Prostate gland (tissue), 2 donors: ENCODE measurements at regions not wholly inside any gene's neighbourhood (a gene's known extent, or its start where the extent isn't known, plus 50 kb on each side); places are given as distances from the start of the nearest gene placed in this dataset.
"Not testable (repeated sequence)": the region's sequence is repeated elsewhere in the genome, so short reads cannot be mapped to it uniquely, and the experiment has no call there.

Source experiments
- DNase-seq: peaks from one replicate; pipeline ENCODE4 v3.0.0-alpha.2; 2019; ENCODE audit warnings: low spot score
- H3K27ac ChIP-seq, 2 donors: fragments of 200-600 bp; sonication (generic); 2 replicates each; pipeline ENCODE4 v1.5.1; 2017 to 2019
- H3K27me3 ChIP-seq: fragments of 200-600 bp; sonication (generic); replicated peaks from 2 replicates; pipeline ENCODE4 v1.5.1; 2019; ENCODE audit not compliant: insufficient read depth
- H3K36me3 ChIP-seq, 2 donors: fragments of 200-600 bp; sonication (generic); 1 replicate in 1 of 2; 2 replicates in 1 of 2; pipeline versions ENCODE4 v1.5.1 to v1.8.1; 2017 to 2019
- H3K4me1 ChIP-seq: fragments of 200-600 bp; sonication (generic); replicated peaks from 2 replicates; pipeline ENCODE4 v1.5.1; 2019
- H3K4me3 ChIP-seq, 2 donors: fragments of 200-600 bp; sonication (generic); 2 replicates each; pipeline ENCODE4 v1.5.1; 2017 to 2019
- H3K9me3 ChIP-seq: fragments of 200-600 bp; sonication (generic); 2 replicates; pipeline ENCODE4 v1.5.1; 2017
- CTCF ChIP-seq, 4 experiments: fragments of 200-600 bp in 2 of 4; fragments of 450-650 bp in 2 of 4; sonication (generic) in 2 of 4; IDR thresholded peaks; 1 replicate in 3 of 4; 2 replicates in 1 of 4; pipeline ENCODE4 v1.5.1; 2016 to 2019; ENCODE audit warnings: antibody characterized with exemption in 4 of 4, mild to moderate bottlenecking in 2 of 4, moderate library complexity in 2 of 4
- POLR2A ChIP-seq: fragments of 450-650 bp; IDR thresholded peaks from one replicate; pipeline ENCODE4 v1.6.1; 2016; ENCODE audit warnings: antibody characterized with exemption, mild to moderate bottlenecking
- POLR2AphosphoS5 ChIP-seq: sonication (generic); formaldehyde crosslinking; IDR thresholded peaks from one replicate; pipeline ENCODE4 v1.6.1; 2017; ENCODE audit warnings: antibody characterized with exemption
- WGBS: methylation state at CpG from one replicate; pipeline ENCODE4 v1.1.5; 2018; 5-methylcytosine and 5-hydroxymethylcytosine counted together
- intact Hi-C: fragments of 100-400 bp; cut with DNase I; formaldehyde crosslinking; loops from one replicate; pipeline ENCODE4 v1.14.2; 2022

DNA sequence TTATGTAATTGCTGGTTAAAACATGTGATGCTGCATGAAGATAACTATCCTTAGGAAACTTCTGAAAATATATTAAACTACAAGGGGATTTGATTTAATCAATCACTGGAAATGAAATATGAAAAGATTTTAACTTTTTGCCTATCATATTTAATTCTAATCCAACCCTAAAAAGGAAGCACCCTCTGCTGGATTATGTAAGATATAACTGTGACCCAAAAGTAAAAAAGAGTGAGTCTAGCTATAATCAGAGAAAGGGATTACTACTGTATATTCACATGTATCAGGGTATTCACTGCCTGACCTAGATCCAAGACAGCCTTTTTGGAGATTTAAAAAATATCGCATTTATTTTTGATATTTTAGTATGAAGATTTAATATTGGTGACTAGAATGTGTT is 295.5 kb downstream of the MDFIC start:
- H3K27ac ChIP-seq: no peak overlapping the region
- 91% methylated on average over 1 of the region's 1 CpG for WGBS
- intact Hi-C loops: no loop called here
- no peak overlapping the region for H3K4me3 ChIP-seq
- H3K36me3 ChIP-seq: no peaks in the 10 kb centered on the region
- TF ChIP-seq POLR2AphosphoS5 (no peak), CTCF (IDR thresholded peaks at IDR 0.05) (peak in 1 of 4 experiments; percentile 23), POLR2A (no peak)
- no peak for DNase-seq
- no peaks in the 10 kb centered on the region for H3K27me3 ChIP-seq
- H3K4me1 ChIP-seq: no peaks in the 10 kb centered on the region
- H3K9me3 ChIP-seq: no peaks in the 10 kb centered on the region

- intact Hi-C loops: no loop called here
- TF ChIP-seq POLR2A: no peak
- TF ChIP-seq POLR2AphosphoS5: no peak
- no peak for TF ChIP-seq CTCF (IDR thresholded peaks at IDR 0.05)
- no peaks in the 10 kb centered on the region for H3K36me3 ChIP-seq
- no peak overlapping the region for H3K4me3 ChIP-seq
- DNase-seq: no peak
- no peak overlapping the region for H3K27ac ChIP-seq
- no peaks in the 10 kb centered on the region for H3K4me1 ChIP-seq
- 85% methylated on average over 1 of the region's 1 CpG for WGBS
- no peaks in the 10 kb centered on the region for H3K27me3 ChIP-seq
- no peaks in the 10 kb centered on the region for H3K9me3 ChIP-seq
These were observed 294.8 kb downstream of the MDFIC start for GRCh38 chr7:115216652-115217051.

DNA sequence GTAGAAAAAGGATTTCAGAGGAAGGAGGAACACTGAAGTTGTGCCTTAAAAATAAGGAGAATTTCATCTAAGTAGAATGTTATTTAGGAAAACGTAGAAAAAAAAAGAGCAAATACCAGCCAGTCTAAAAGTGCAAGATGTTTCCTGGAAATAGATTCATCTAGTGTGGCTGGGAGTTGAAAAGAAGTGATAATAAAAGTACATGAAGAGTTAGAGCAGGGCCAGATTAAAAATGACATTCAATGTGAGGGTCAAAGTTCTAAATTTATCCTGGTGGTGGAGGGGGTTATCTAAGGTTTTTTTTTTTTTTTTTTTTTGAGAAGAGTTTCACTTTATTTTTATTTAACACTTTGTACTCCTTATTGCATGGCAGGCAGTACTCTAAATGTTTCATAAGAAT is 289.3 kb downstream of the MDFIC start:
- 62% methylated on average over 1 of the region's 1 CpG for WGBS
- H3K9me3 ChIP-seq: no peaks in the 10 kb centered on the region
- no peak for TF ChIP-seq POLR2A
- no peak for TF ChIP-seq POLR2AphosphoS5
- no peak for TF ChIP-seq CTCF (IDR thresholded peaks at IDR 0.05)
- no peaks in the 10 kb centered on the region for H3K4me1 ChIP-seq
- no peak overlapping the region for H3K27ac ChIP-seq
- intact Hi-C loops: no loop called here
- no peaks in the 10 kb centered on the region for H3K27me3 ChIP-seq
- DNase-seq: no peak
- no peaks in the 10 kb centered on the region for H3K36me3 ChIP-seq
- no peak overlapping the region for H3K4me3 ChIP-seq

GRCh38 chr7:115210552-115210951 is 288.7 kb downstream of the MDFIC start:
- WGBS: 73% methylated on average over 4 of the region's 4 CpGs
- H3K36me3 ChIP-seq: no peaks in the 10 kb centered on the region
- TF ChIP-seq POLR2AphosphoS5 (no peak), POLR2A (no peak), CTCF (IDR thresholded peaks at IDR 0.05) (no peak)
- H3K4me1 ChIP-seq: no peaks in the 10 kb centered on the region
- no peak overlapping the region for H3K4me3 ChIP-seq
- DNase-seq: no peak
- H3K27ac ChIP-seq: no peak overlapping the region
- intact Hi-C loops: no loop called here
- H3K9me3 ChIP-seq: no peaks in the 10 kb centered on the region
- no peaks in the 10 kb centered on the region for H3K27me3 ChIP-seq

DNA sequence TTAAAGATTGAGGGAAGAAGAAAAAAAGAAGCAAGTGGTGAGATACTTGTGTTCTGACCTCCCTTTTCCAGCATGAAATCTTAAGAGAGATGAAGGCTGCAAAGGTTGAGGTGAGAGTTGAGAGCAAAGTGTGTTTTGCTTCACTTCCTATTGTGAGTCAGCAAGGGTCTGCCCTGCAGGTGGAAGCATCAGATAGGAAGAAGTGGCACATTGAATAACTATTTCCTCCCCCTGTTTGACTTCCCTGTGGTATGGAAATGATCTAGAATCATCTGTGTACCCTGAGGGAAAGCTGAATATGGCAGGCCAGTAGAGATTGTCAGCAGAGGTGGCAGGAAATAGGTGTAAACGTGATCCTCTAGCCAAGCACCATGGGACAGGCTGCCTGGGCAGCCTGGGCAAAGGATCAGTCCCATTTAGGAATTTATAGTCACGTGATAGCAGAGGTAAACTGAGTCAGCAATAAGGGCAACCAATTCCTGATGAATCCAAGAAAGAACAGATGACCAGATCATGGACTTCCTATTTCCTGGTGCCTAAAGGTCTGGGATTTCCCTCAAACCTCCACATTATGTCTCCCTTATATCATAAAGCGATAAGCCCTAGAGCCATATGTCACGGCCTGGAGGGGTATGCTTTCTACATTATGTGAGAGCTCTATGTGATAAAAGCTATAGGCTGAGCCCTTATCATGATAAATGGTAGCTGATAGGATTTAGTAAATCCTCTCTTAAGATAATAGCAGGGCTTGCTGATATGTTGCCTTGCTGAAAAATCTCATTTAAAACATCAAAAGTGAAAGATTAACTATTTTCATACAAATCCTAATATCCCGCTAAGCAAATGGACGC is 287.0 kb downstream of the MDFIC start:
- Histone ChIP-seq H3K36me3 (no peaks in the 10 kb centered on the region), H3K4me3 (no peak overlapping the region), H3K27ac (no peak overlapping the region), H3K9me3 (no peaks in the 10 kb centered on the region), H3K4me1 (no peaks in the 10 kb centered on the region), H3K27me3 (no peaks in the 10 kb centered on the region)
- 84% methylated on average over 6 of the region's 6 CpGs for WGBS
- DNase-seq: no peak
- TF ChIP-seq POLR2AphosphoS5 (no peak), CTCF (IDR thresholded peaks at IDR 0.05) (no peak), POLR2A (no peak)
- intact Hi-C loops: no loop called here

- H3K36me3 ChIP-seq, H3K9me3 ChIP-seq, H3K4me3 ChIP-seq, H3K27me3 ChIP-seq, DNase-seq, intact Hi-C loops, H3K27ac ChIP-seq, H3K4me1 ChIP-seq: not testable (repeated sequence)
- 75% methylated on average over 2 of the region's 2 CpGs for WGBS
These were observed 284.5 kb downstream of the MDFIC start for GRCh38 chr7:115206374-115206773.
